IMR-90 (cell line): ENCODE measurements at regions not wholly inside any gene's neighbourhood (a gene's known extent, or its start where the extent isn't known, plus 50 kb on each side); places are given as distances from the start of the nearest gene placed in this dataset.

ENCODE experiments used
- ATAC-seq: fragments of 200-7000 bp; cut with Tn5 transposase; 2 replicates; pipeline ENCODE4 v1.9.1; 2020; ENCODE audit warnings: low read depth, mild to moderate bottlenecking, moderate library complexity
- BruUV-seq: library from RNA; stranded (reverse); fragments of 400-500 nt; replicated peaks from 2 replicates; lab custom pipeline; 2021; lab: Mats Ljungman, UMichigan
- CTCF ChIA-PET: fragments of 300-600 bp; formaldehyde crosslinking; extraction: SDS; loops from one replicate; lab custom pipeline; 2021; ENCODE audit warnings: antibody characterized with exemption; lab: Yijun Ruan, JAX
- POLR2A ChIA-PET: fragments of 300-600 bp; sonication (Branson Sonifier 250); formaldehyde crosslinking; loops from one replicate; lab custom pipeline; 2022; ENCODE audit warnings: antibody characterized with exemption; ENCODE audit not compliant: unreplicated experiment; lab: Charles Lee
- DNase-seq: peaks from one replicate; pipeline ENCODE4 v3.0.0; 2013
- H2AFZ ChIP-seq: replicated peaks from 2 replicates; pipeline ENCODE3; 2013; ENCODE audit warnings: low read length, mild to moderate bottlenecking; ENCODE audit not compliant: poor library complexity
- H2AK5ac ChIP-seq: 2 replicates; pipeline ENCODE4 v1.6.1; 2013; ENCODE audit warnings: low read depth, low read length, inconsistent platforms
- H2AK9ac ChIP-seq: replicated peaks from 2 replicates; pipeline ENCODE3; 2013; ENCODE audit warnings: mild to moderate bottlenecking, low read depth, low read length, moderate library complexity; ENCODE audit not compliant: poor library complexity
- H2BK120ac ChIP-seq: 2 replicates; pipeline ENCODE4 v1.6.1; 2013; ENCODE audit warnings: low read depth, low read length, inconsistent platforms
- H2BK15ac ChIP-seq: 3 replicates; pipeline ENCODE4 v1.6.1; 2013; ENCODE audit warnings: low read depth, low read length, inconsistent platforms
- H2BK20ac ChIP-seq: 2 replicates; pipeline ENCODE4 v1.6.1; 2013; ENCODE audit warnings: low read depth, mild to moderate bottlenecking, inconsistent platforms, low read length, moderate library complexity
- H2BK5ac ChIP-seq: 2 replicates; pipeline ENCODE4 v1.6.1; 2013; ENCODE audit warnings: mild to moderate bottlenecking, low read depth, low read length, inconsistent platforms; ENCODE audit not compliant: poor library complexity, severe bottlenecking
- H3K14ac ChIP-seq: replicated peaks from 2 replicates; pipeline ENCODE4 v1.6.1; 2013; ENCODE audit warnings: low read depth, low read length, inconsistent platforms
- H3K18ac ChIP-seq: 2 replicates; pipeline ENCODE4 v1.6.1; 2013; ENCODE audit warnings: low read depth, low read length, control low read depth
- H3K23ac ChIP-seq: 2 replicates; pipeline ENCODE4 v1.6.1; 2013; ENCODE audit warnings: low read depth, low read length, inconsistent platforms
- H3K27ac ChIP-seq: 2 replicates; pipeline ENCODE4 v1.5.1; 2013; ENCODE audit warnings: mild to moderate bottlenecking, control low read depth, low read length; ENCODE audit not compliant: insufficient read depth
- H3K27me3 ChIP-seq: 2 replicates; pipeline ENCODE4 v1.6.1; 2013; ENCODE audit warnings: low read length; ENCODE audit not compliant: control insufficient read depth, insufficient read depth
- H3K36me3 ChIP-seq: 2 replicates; pipeline ENCODE4 v1.6.1; 2013; ENCODE audit warnings: low read length, mixed read lengths; ENCODE audit not compliant: control insufficient read depth, insufficient read depth
- H3K4ac ChIP-seq: 2 replicates; pipeline ENCODE4 v1.6.1; 2013; ENCODE audit warnings: low read depth, low read length, inconsistent platforms
- H3K4me1 ChIP-seq: 2 replicates; pipeline ENCODE4 v1.6.1; 2013; ENCODE audit warnings: low read length, mixed read lengths; ENCODE audit not compliant: control insufficient read depth, insufficient read depth
- H3K4me2 ChIP-seq: 2 replicates; pipeline ENCODE4 v1.6.1; 2013; ENCODE audit warnings: low read depth, mild to moderate bottlenecking, control low read depth, low read length, moderate library complexity
- H3K4me3 ChIP-seq: 2 replicates; pipeline ENCODE4 v1.5.1; 2013; ENCODE audit warnings: low read depth, mild to moderate bottlenecking, control low read depth, low read length, moderate library complexity; ENCODE audit not compliant: insufficient read depth
- H3K56ac ChIP-seq: 2 replicates; pipeline ENCODE4 v1.6.1; 2013; ENCODE audit warnings: low read length, inconsistent platforms; ENCODE audit not compliant: insufficient read depth; ENCODE audit errors: extremely low read depth
- H3K79me1 ChIP-seq, 2 experiments: 2 replicates each; pipeline ENCODE4 v1.6.1; 2013; ENCODE audit warnings: low read length in 2 of 2, inconsistent platforms in 1 of 2, low read depth in 1 of 2
- H3K9ac ChIP-seq: 2 replicates; pipeline ENCODE4 v1.6.1; 2013; ENCODE audit warnings: low read depth, low read length, control low read depth
- H3K9me1 ChIP-seq: 2 replicates; pipeline ENCODE4 v1.6.1; 2013; ENCODE audit warnings: low read length, inconsistent platforms; ENCODE audit not compliant: insufficient read depth
- H3K9me3 ChIP-seq: 2 replicates; pipeline ENCODE4 v1.6.1; 2013; ENCODE audit warnings: low read length; ENCODE audit not compliant: control insufficient read depth, insufficient read depth
- H4K20me1 ChIP-seq: 2 replicates; pipeline ENCODE4 v1.6.1; 2013; ENCODE audit warnings: low read length, inconsistent platforms; ENCODE audit not compliant: insufficient read depth
- H4K5ac ChIP-seq: 2 replicates; pipeline ENCODE4 v1.6.1; 2013; ENCODE audit warnings: mild to moderate bottlenecking, low read depth, low read length, control low read depth
- H4K8ac ChIP-seq, 2 experiments: 2 replicates each; pipeline ENCODE4 v1.6.1; 2013; ENCODE audit warnings: low read depth in 2 of 2, low read length in 2 of 2, control low read depth in 1 of 2, inconsistent platforms in 1 of 2
- H4K91ac ChIP-seq: 2 replicates; pipeline ENCODE4 v1.6.1; 2013; ENCODE audit warnings: low read depth, low read length, inconsistent platforms; ENCODE audit not compliant: insufficient read depth
- BHLHE40 ChIP-seq: fragments of 150-350 bp; IDR thresholded peaks from 2 replicates; pipeline ENCODE4 v1.6.1; 2016; ENCODE audit warnings: mild to moderate bottlenecking, low read depth, low read length
- CEBPB ChIP-seq: IDR thresholded peaks from 2 replicates; pipeline ENCODE4 v1.6.1; 2012; ENCODE audit warnings: low read depth, low read length, improper control_type of control experiment
- CHD1 ChIP-seq: IDR thresholded peaks from 2 replicates; pipeline ENCODE4 v1.6.1; 2012; ENCODE audit warnings: low read depth, low read length, improper control_type of control experiment
- FOS ChIP-seq: fragments of 150-350 bp; IDR thresholded peaks from 2 replicates; pipeline ENCODE4 v1.6.1; 2016; ENCODE audit warnings: low read depth, low read length
- MAFK ChIP-seq: IDR thresholded peaks from 2 replicates; pipeline ENCODE4 v1.6.1; 2012; ENCODE audit warnings: low read depth, low read length, improper control_type of control experiment
- MAZ ChIP-seq: IDR thresholded peaks from 2 replicates; pipeline ENCODE4 v1.6.1; 2012; ENCODE audit warnings: low read depth, mild to moderate bottlenecking, low read length, improper control_type of control experiment, moderate library complexity, borderline replicate concordance
- MXI1 ChIP-seq: IDR thresholded peaks from 2 replicates; pipeline ENCODE4 v1.6.1; 2012; ENCODE audit warnings: low read depth, mild to moderate bottlenecking, low read length, moderate library complexity, borderline replicate concordance
- NFE2L2 ChIP-seq: fragments of 150-350 bp; IDR thresholded peaks from 2 replicates; pipeline ENCODE4 v1.6.1; 2016; ENCODE audit warnings: low read depth, mild to moderate bottlenecking, low read length
- POLR2A ChIP-seq: IDR thresholded peaks from 2 replicates; pipeline ENCODE4 v1.6.1; 2012; ENCODE audit warnings: mild to moderate bottlenecking, low read depth, low read length
- RAD21 ChIP-seq: IDR thresholded peaks from 2 replicates; pipeline ENCODE4 v1.6.1; 2012; ENCODE audit warnings: low read length, improper control_type of control experiment
- RCOR1 ChIP-seq: IDR thresholded peaks from 2 replicates; pipeline ENCODE4 v1.6.1; 2012; ENCODE audit warnings: mild to moderate bottlenecking, low read length, improper control_type of control experiment; ENCODE audit not compliant: insufficient replicate concordance
- RFX5 ChIP-seq: IDR thresholded peaks from 2 replicates; pipeline ENCODE4 v1.8.0; 2012; ENCODE audit warnings: low read depth, mild to moderate bottlenecking, low read length, moderate library complexity
- SMC3 ChIP-seq: fragments of 150-350 bp; IDR thresholded peaks from 2 replicates; pipeline ENCODE4 v1.6.1; 2016; ENCODE audit warnings: low read depth, mild to moderate bottlenecking, antibody characterized with exemption, low read length, moderate library complexity
- WGBS, 2 experiments: methylation state at CpG; one replicate each; pipeline versions ENCODE4 v1.1.5 to v1.1.7; 2013; ENCODE audit warnings: missing lambda C conversion rate in 2 of 2; ENCODE audit not compliant: insufficient read length in 1 of 2; ENCODE audit errors: extremely low coverage in 2 of 2; 5-methylcytosine and 5-hydroxymethylcytosine counted together
- dilution Hi-C: fragments of 300-500 bp; cut with HindIII; formaldehyde crosslinking; loops from one replicate; pipeline ENCODE4 v1.14.3; 2018; ENCODE audit warnings: low sequenced_read_pairs; ENCODE audit not compliant: unreplicated experiment
- in situ Hi-C: fragments of 300-500 bp; cut with MboI; formaldehyde crosslinking; loops from 3 replicates; pipeline ENCODE4 v1.14.3; 2019; ENCODE audit warnings: low sequenced_read_pairs, inconsistent platforms, mixed read lengths
- intact Hi-C: fragments of 100-400 bp; cut with micrococcal nuclease; formaldehyde crosslinking; loops from 2 replicates; pipeline ENCODE4 v1.10.0; 2022
- TF ChIP-seq, protein P1 (sequence below): fragments of 150-350 bp; IDR thresholded peaks from 2 replicates; pipeline ENCODE4 v1.6.1; 2016; ENCODE audit warnings: low read depth, mild to moderate bottlenecking, low read length, moderate library complexity, borderline replicate concordance
- TF ChIP-seq, protein P2 (sequence below): conservative IDR thresholded peaks from 2 replicates; pipeline ENCODE4 v1.5.1; 2012; ENCODE audit warnings: mild to moderate bottlenecking, low read depth, low read length, improper control_type of control experiment
- TF ChIP-seq, protein P3 (sequence below): fragments of 150-350 bp; IDR thresholded peaks from 2 replicates; pipeline ENCODE4 v1.6.1; 2017; ENCODE audit warnings: mild to moderate bottlenecking, antibody characterized with exemption, low read length, low read depth

DNA sequence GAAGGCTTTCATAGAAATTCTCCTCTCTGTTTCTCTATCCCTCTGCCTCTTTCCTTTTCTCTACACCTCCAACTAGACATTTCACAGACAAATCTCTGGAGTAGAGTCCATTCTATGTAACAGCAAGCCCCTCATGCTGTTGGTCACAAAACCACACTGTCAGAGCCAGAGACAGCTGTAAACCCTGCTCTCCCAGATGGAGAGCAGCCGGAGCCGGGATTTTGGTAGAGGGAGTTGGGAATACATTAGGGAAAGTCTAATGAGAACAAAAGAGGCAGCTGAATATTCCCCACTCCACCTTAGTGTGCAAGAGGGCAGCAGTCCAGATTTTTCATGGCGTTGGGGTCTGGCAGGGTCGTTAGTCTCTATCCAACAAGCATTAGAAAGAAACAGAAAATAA is 68.3 kb upstream of the EDN1 start:
- intact Hi-C loops = no loop called here
- Histone ChIP-seq H3K9ac (no peak overlapping the region), H4K8ac (no peak overlapping the region), H2BK5ac (no peak overlapping the region), H2AK5ac (no peak overlapping the region), H3K14ac (no peak overlapping the region), H3K27me3 (no peaks in the 10 kb centered on the region), H3K18ac (no peak overlapping the region), H3K79me1 (no peaks in the 10 kb centered on the region), H2AK9ac (no peak overlapping the region), H2BK15ac (no peak overlapping the region), H3K56ac (no peak overlapping the region), H3K4me1 (no peaks in the 10 kb centered on the region), H3K4ac (no peak overlapping the region), H3K4me3 (no peak overlapping the region), H3K9me1 (no peaks in the 10 kb centered on the region; the same call in 1 of the 2 replicates), H2BK120ac (no peak overlapping the region), H3K27ac (no peak overlapping the region), H3K9me3 (no peaks in the 10 kb centered on the region), H2BK20ac (no peak overlapping the region), H4K5ac (no peak overlapping the region), H3K23ac (no peak overlapping the region), H2AFZ (no peak overlapping the region), H3K4me2 (no peak overlapping the region), H4K20me1 (no peaks in the 10 kb centered on the region), H3K36me3 (no peaks in the 10 kb centered on the region), H4K91ac (no peak overlapping the region)
- POLR2A ChIA-PET = no interaction called here
- dilution Hi-C loops = no loop called here
- no peak for DNase-seq
- no CpG with 5 or more reads among the region's 4 CpGs for WGBS, 2 experiments
- BruUV-seq = no TSS peak
- no peak for TF ChIP-seq RFX5
- TF ChIP-seq MAFK = no peak
- TF ChIP-seq NFE2L2 = no peak
- TF ChIP-seq, protein P1, sequence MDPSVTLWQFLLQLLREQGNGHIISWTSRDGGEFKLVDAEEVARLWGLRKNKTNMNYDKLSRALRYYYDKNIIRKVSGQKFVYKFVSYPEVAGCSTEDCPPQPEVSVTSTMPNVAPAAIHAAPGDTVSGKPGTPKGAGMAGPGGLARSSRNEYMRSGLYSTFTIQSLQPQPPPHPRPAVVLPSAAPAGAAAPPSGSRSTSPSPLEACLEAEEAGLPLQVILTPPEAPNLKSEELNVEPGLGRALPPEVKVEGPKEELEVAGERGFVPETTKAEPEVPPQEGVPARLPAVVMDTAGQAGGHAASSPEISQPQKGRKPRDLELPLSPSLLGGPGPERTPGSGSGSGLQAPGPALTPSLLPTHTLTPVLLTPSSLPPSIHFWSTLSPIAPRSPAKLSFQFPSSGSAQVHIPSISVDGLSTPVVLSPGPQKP = no peak
- TF ChIP-seq, protein P2, sequence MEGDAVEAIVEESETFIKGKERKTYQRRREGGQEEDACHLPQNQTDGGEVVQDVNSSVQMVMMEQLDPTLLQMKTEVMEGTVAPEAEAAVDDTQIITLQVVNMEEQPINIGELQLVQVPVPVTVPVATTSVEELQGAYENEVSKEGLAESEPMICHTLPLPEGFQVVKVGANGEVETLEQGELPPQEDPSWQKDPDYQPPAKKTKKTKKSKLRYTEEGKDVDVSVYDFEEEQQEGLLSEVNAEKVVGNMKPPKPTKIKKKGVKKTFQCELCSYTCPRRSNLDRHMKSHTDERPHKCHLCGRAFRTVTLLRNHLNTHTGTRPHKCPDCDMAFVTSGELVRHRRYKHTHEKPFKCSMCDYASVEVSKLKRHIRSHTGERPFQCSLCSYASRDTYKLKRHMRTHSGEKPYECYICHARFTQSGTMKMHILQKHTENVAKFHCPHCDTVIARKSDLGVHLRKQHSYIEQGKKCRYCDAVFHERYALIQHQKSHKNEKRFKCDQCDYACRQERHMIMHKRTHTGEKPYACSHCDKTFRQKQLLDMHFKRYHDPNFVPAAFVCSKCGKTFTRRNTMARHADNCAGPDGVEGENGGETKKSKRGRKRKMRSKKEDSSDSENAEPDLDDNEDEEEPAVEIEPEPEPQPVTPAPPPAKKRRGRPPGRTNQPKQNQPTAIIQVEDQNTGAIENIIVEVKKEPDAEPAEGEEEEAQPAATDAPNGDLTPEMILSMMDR = no peak
- no peak for TF ChIP-seq BHLHE40
- TF ChIP-seq MXI1 = no peak
- TF ChIP-seq SMC3 = no peak
- no peak for TF ChIP-seq POLR2A
- no peak for TF ChIP-seq RAD21
- TF ChIP-seq, protein P3, sequence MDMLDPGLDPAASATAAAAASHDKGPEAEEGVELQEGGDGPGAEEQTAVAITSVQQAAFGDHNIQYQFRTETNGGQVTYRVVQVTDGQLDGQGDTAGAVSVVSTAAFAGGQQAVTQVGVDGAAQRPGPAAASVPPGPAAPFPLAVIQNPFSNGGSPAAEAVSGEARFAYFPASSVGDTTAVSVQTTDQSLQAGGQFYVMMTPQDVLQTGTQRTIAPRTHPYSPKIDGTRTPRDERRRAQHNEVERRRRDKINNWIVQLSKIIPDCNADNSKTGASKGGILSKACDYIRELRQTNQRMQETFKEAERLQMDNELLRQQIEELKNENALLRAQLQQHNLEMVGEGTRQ = no peak
- no peak for TF ChIP-seq FOS
- no peak for TF ChIP-seq RCOR1
- TF ChIP-seq CEBPB = no peak
- no peak for TF ChIP-seq CHD1
- no peak for TF ChIP-seq MAZ
- CTCF ChIA-PET = no interaction called here
- in situ Hi-C loops = no loop called here
- no peak for ATAC-seq
